GM18511 (cell line): ENCODE measurements at regions not wholly inside any gene's neighbourhood (a gene's known extent, or its start where the extent isn't known, plus 50 kb on each side); places are given as distances from the start of the nearest gene placed in this dataset.

Experiments
- ATAC-seq: cut with Tn5 transposase; IDR thresholded peaks from one replicate; pipeline ENCODE4 v1.9.1; 2021; ENCODE audit warnings: mild to moderate bottlenecking, moderate library complexity; ENCODE audit not compliant: unreplicated experiment

- no peak for ATAC-seq
Measured at GRCh38 chr12:88790231-88790630, 210.0 kb upstream of the KITLG start.

- no peak for ATAC-seq
Measured at GRCh38 chr12:88784166-88784565, 203.9 kb upstream of the KITLG start.

- no peak for ATAC-seq
Measured at GRCh38 chr12:88782351-88782750, 202.1 kb upstream of the KITLG start.

- no peak for ATAC-seq
Measured at GRCh38 chr12:88781909-88782308, 201.6 kb upstream of the KITLG start.

- no peak for ATAC-seq
Measured at GRCh38 chr12:88778064-88778463, 197.8 kb upstream of the KITLG start.

- no peak for ATAC-seq
Measured at GRCh38 chr12:88775742-88776151, 195.5 kb upstream of the KITLG start.

- no peak for ATAC-seq
Measured at GRCh38 chr12:88767699-88768098, 187.4 kb upstream of the KITLG start.

- no peak for ATAC-seq
Measured at GRCh38 chr12:88764781-88765480, 184.7 kb upstream of the KITLG start.

GRCh38 chr12:88763536-88764100 is 183.3 kb upstream of the KITLG start:
- ATAC-seq = no peak

GRCh38 chr12:88758176-88758575 is 177.9 kb upstream of the KITLG start:
- ATAC-seq = no peak

GRCh38 chr12:88756917-88757316 is 176.6 kb upstream of the KITLG start:
- ATAC-seq = no peak

GRCh38 chr12:88756153-88756552 is 175.9 kb upstream of the KITLG start:
- no peak for ATAC-seq

GRCh38 chr12:88753707-88754106 is 173.4 kb upstream of the KITLG start:
- no peak for ATAC-seq

GRCh38 chr12:88753066-88753465 is 172.8 kb upstream of the KITLG start:
- no peak for ATAC-seq

- ATAC-seq = no peak
Measured at GRCh38 chr12:88752183-88752582, 171.9 kb upstream of the KITLG start.

- no peak for ATAC-seq
Measured at GRCh38 chr12:88750867-88751543, 170.7 kb upstream of the KITLG start.

- ATAC-seq = no peak
Measured at GRCh38 chr12:88746386-88746785, 166.1 kb upstream of the KITLG start.

- ATAC-seq = no peak
Measured at GRCh38 chr12:88743946-88744685, 163.8 kb upstream of the KITLG start.

GRCh38 chr12:88737838-88738472 is 157.7 kb upstream of the KITLG start:
- ATAC-seq = no peak

- ATAC-seq = no peak
Measured at GRCh38 chr12:88736031-88736430, 155.8 kb upstream of the KITLG start.

- ATAC-seq = no peak
Measured at GRCh38 chr12:88733008-88733407, 152.7 kb upstream of the KITLG start.
